KMS-11 (cell line): ENCODE measurements at regions not wholly inside any gene's neighbourhood (a gene's known extent, or its start where the extent isn't known, plus 50 kb on each side); places are given as distances from the start of the nearest gene placed in this dataset.
"Not testable (repeated sequence)": the region's sequence is repeated elsewhere in the genome, so short reads cannot be mapped to it uniquely, and the experiment has no call there.

ENCODE experiments used
- H2AFZ ChIP-seq: fragments of 200-600 bp; sonication (generic); 2 replicates; pipeline ENCODE4 v1.6.1; 2016; ENCODE audit warnings: antibody characterized with exemption, mixed run types, low read depth
- H3K27ac ChIP-seq: fragments of 200-600 bp; sonication (generic); 2 replicates; pipeline ENCODE4 v1.6.1; 2016; ENCODE audit warnings: mild to moderate bottlenecking, mixed run types
- H3K27me3 ChIP-seq: fragments of 200-600 bp; sonication (generic); 2 replicates; pipeline ENCODE4 v1.6.1; 2017; ENCODE audit warnings: mild to moderate bottlenecking, low read depth, mixed run types, moderate library complexity; ENCODE audit not compliant: insufficient read depth
- H3K36me3 ChIP-seq: fragments of 200-600 bp; sonication (generic); 2 replicates; pipeline ENCODE4 v1.6.1; 2017; ENCODE audit warnings: mild to moderate bottlenecking, mixed run types; ENCODE audit not compliant: insufficient read depth
- H3K4me1 ChIP-seq: fragments of 200-600 bp; sonication (generic); 2 replicates; pipeline ENCODE4 v1.6.1; 2016; ENCODE audit warnings: mild to moderate bottlenecking, low read depth, mixed run types; ENCODE audit not compliant: poor library complexity, severe bottlenecking
- H3K4me2 ChIP-seq: fragments of 200-600 bp; sonication (generic); 2 replicates; pipeline ENCODE4 v1.7.0; 2016; ENCODE audit warnings: mild to moderate bottlenecking, mixed run types
- H3K4me3 ChIP-seq: fragments of 200-600 bp; sonication (generic); IDR thresholded peaks from 2 replicates; pipeline ENCODE4 v1.6.1; 2017; ENCODE audit warnings: low read depth, low read length, mixed read lengths; ENCODE audit not compliant: insufficient read depth
- H3K79me2 ChIP-seq: fragments of 200-600 bp; sonication (generic); 2 replicates; pipeline ENCODE4 v1.6.1; 2016; ENCODE audit warnings: low read depth, mixed run types; ENCODE audit not compliant: insufficient read depth
- H3K9ac ChIP-seq: fragments of 200-600 bp; sonication (generic); 2 replicates; pipeline ENCODE4 v1.6.1; 2016; ENCODE audit warnings: mild to moderate bottlenecking, mixed run types
- H4K20me1 ChIP-seq: fragments of 200-600 bp; sonication (generic); 2 replicates; pipeline ENCODE4 v1.6.1; 2016; ENCODE audit warnings: mild to moderate bottlenecking, mixed run types; ENCODE audit not compliant: insufficient read depth
- CTCF ChIP-seq: fragments of 200-600 bp; sonication (generic); conservative IDR thresholded peaks from 2 replicates; pipeline ENCODE4 v1.6.1; 2017; ENCODE audit warnings: low read depth, mild to moderate bottlenecking, antibody characterized with exemption, low read length, moderate library complexity, mixed read lengths

GRCh38 chr15:98295101-98295759, 334.7 kb downstream of the ARRDC4 start:
- not testable (repeated sequence) for H3K9ac ChIP-seq, H3K27ac ChIP-seq, H3K4me3 ChIP-seq, H3K27me3 ChIP-seq, H3K79me2 ChIP-seq, H4K20me1 ChIP-seq, H3K36me3 ChIP-seq, H3K4me1 ChIP-seq, H2AFZ ChIP-seq, H3K4me2 ChIP-seq
- TF ChIP-seq CTCF, result peak; percentile 57

- TF ChIP-seq CTCF, result no peak
- Histone ChIP-seq H3K79me2 (no peaks in the 10 kb centered on the region), H3K4me3 (no peak overlapping the region), H2AFZ (no peak overlapping the region), H4K20me1 (no peaks in the 10 kb centered on the region), H3K27ac (no peak overlapping the region), H3K36me3 (no peaks in the 10 kb centered on the region), H3K27me3 (no peaks in the 10 kb centered on the region), H3K4me2 (no peak overlapping the region), H3K9ac (no peak overlapping the region), H3K4me1 (no peaks in the 10 kb centered on the region)
Measured at GRCh38 chr15:98296653-98297052, 336.1 kb downstream of the ARRDC4 start.

- no peaks in the 10 kb centered on the region for H3K36me3 ChIP-seq
- H3K27me3 ChIP-seq, result no peaks in the 10 kb centered on the region
- TF ChIP-seq CTCF, result no peak
- H3K79me2 ChIP-seq, result no peaks in the 10 kb centered on the region
- no peak overlapping the region for H2AFZ ChIP-seq
- H3K9ac ChIP-seq, result no peak overlapping the region
- no peak overlapping the region for H3K4me3 ChIP-seq
- H3K27ac ChIP-seq, result no peak overlapping the region
- H3K4me2 ChIP-seq, result no peak overlapping the region
- H3K4me1 ChIP-seq, result no peaks in the 10 kb centered on the region
- H4K20me1 ChIP-seq, result no peaks in the 10 kb centered on the region
Measured at GRCh38 chr15:98304371-98304770, 343.9 kb downstream of the ARRDC4 start.

- H3K27ac ChIP-seq, result no peak overlapping the region
- H3K27me3 ChIP-seq, result no peaks in the 10 kb centered on the region
- H3K4me3 ChIP-seq, result no peak overlapping the region
Measured at GRCh38 chr15:98308117-98308516, 340.2 kb upstream of the IGF1R start.

More at GRCh38 chr15:98308117-98308516, 340.2 kb upstream of the IGF1R start:
- H3K36me3 ChIP-seq, result no peaks in the 10 kb centered on the region
- no peaks in the 10 kb centered on the region for H4K20me1 ChIP-seq
- TF ChIP-seq CTCF, result no peak
- no peak overlapping the region for H3K4me2 ChIP-seq
- no peaks in the 10 kb centered on the region for H3K79me2 ChIP-seq
- no peak overlapping the region for H3K9ac ChIP-seq
- no peaks in the 10 kb centered on the region for H3K4me1 ChIP-seq
- H2AFZ ChIP-seq, result no peak overlapping the region
